ENCODE measurements at regions not wholly inside any gene's neighbourhood (a gene's known extent, or its start where the extent isn't known, plus 50 kb on each side); places are given as distances from the start of the nearest gene placed in this dataset.

- TF ChIP-seq ZNF274 (IDR thresholded peaks at IDR 0.05; ENCODE audit: low read depth, low read length) (no peak), SUZ12 (IDR thresholded peaks at IDR 0.05; ENCODE audit: extremely low read depth, insufficient read depth, insufficient read length) (no peak)
Observed at GRCh38 chr20:51950926-51951325, 148.6 kb upstream of the SALL4 start.

Data from NT2/D1 (cell line).